Skeletal muscle satellite cell (primary cell): ENCODE measurements at regions not wholly inside any gene's neighbourhood (a gene's known extent, or its start where the extent isn't known, plus 50 kb on each side); places are given as distances from the start of the nearest gene placed in this dataset.
"Not testable (repeated sequence)": the region's sequence is repeated elsewhere in the genome, so short reads cannot be mapped to it uniquely, and the experiment has no call there.

ENCODE experiments used
- H3K27me3 ChIP-seq: 2 replicates; pipeline ENCODE4 v1.7.0; 2013; ENCODE audit warnings: low read length; ENCODE audit not compliant: control insufficient read depth, insufficient read depth
- H3K36me3 ChIP-seq: 2 replicates; pipeline ENCODE4 v1.7.0; 2013; ENCODE audit warnings: mild to moderate bottlenecking, control low read depth, low read length; ENCODE audit not compliant: insufficient read depth
- H3K4me1 ChIP-seq: 2 replicates; pipeline ENCODE4 v1.7.0; 2013; ENCODE audit warnings: low read length; ENCODE audit not compliant: control insufficient read depth, insufficient read depth
- H3K4me2 ChIP-seq: 2 replicates; pipeline ENCODE4 v1.7.0; 2013; ENCODE audit warnings: mild to moderate bottlenecking, low read length
- H3K4me3 ChIP-seq: 2 replicates; pipeline ENCODE4 v1.7.0; 2013; ENCODE audit warnings: low read length
- H3K9ac ChIP-seq: 2 replicates; pipeline ENCODE4 v1.7.0; 2013; ENCODE audit warnings: mild to moderate bottlenecking, low read depth, low read length, moderate library complexity
- H3K9me3 ChIP-seq: replicated peaks from 2 replicates; pipeline ENCODE4 v1.7.0; 2013; ENCODE audit warnings: mild to moderate bottlenecking, control low read depth, low read length

GRCh38 chr15:84360902-84361301, 125.3 kb downstream of the GOLGA6L4 start:
- not testable (repeated sequence) for H3K36me3 ChIP-seq, H3K9ac ChIP-seq, H3K27me3 ChIP-seq, H3K4me2 ChIP-seq, H3K9me3 ChIP-seq, H3K4me1 ChIP-seq, H3K4me3 ChIP-seq

- not testable (repeated sequence) for H3K36me3 ChIP-seq, H3K9ac ChIP-seq, H3K9me3 ChIP-seq, H3K4me1 ChIP-seq, H3K4me3 ChIP-seq, H3K4me2 ChIP-seq, H3K27me3 ChIP-seq
Observed at GRCh38 chr15:84384421-84384820, 148.8 kb downstream of the GOLGA6L4 start.

GRCh38 chr15:84387086-84387485, 151.5 kb downstream of the GOLGA6L4 start:
- Histone ChIP-seq H3K4me1 (no peaks in the 10 kb centered on the region), H3K36me3 (no peaks in the 10 kb centered on the region), H3K27me3 (peaks cover 13% of the 10 kb centered on the region), H3K9me3 (no peaks in the 10 kb centered on the region), H3K4me3 (no peak overlapping the region), H3K4me2 (no peak overlapping the region), H3K9ac (no peak overlapping the region)

- peaks cover 13% of the 10 kb centered on the region for H3K27me3 ChIP-seq
- not testable (repeated sequence) for H3K4me1 ChIP-seq, H3K9ac ChIP-seq, H3K36me3 ChIP-seq, H3K4me2 ChIP-seq, H3K4me3 ChIP-seq, H3K9me3 ChIP-seq
Observed at GRCh38 chr15:84388201-84388600, 152.6 kb downstream of the GOLGA6L4 start.

GRCh38 chr15:84388638-84389037, 153.1 kb downstream of the GOLGA6L4 start:
- not testable (repeated sequence) for H3K36me3 ChIP-seq, H3K4me2 ChIP-seq, H3K9me3 ChIP-seq, H3K4me3 ChIP-seq, H3K4me1 ChIP-seq, H3K9ac ChIP-seq
- H3K27me3 ChIP-seq: peaks cover 13% of the 10 kb centered on the region

GRCh38 chr15:84390324-84390723, 154.8 kb downstream of the GOLGA6L4 start:
- H3K9ac ChIP-seq, H3K4me2 ChIP-seq, H3K4me1 ChIP-seq, H3K36me3 ChIP-seq, H3K9me3 ChIP-seq, H3K4me3 ChIP-seq: not testable (repeated sequence)
- H3K27me3 ChIP-seq: peaks cover 11% of the 10 kb centered on the region

- no peak overlapping the region for H3K4me3 ChIP-seq
- H3K27me3 ChIP-seq: peaks cover 11% of the 10 kb centered on the region
- no peak overlapping the region for H3K4me2 ChIP-seq
- H3K9ac ChIP-seq: no peak overlapping the region
- H3K36me3 ChIP-seq: no peaks in the 10 kb centered on the region
- H3K4me1 ChIP-seq: no peaks in the 10 kb centered on the region
- H3K9me3 ChIP-seq: no peaks in the 10 kb centered on the region
Observed at GRCh38 chr15:84391191-84391590, 155.6 kb downstream of the GOLGA6L4 start.

- not testable (repeated sequence) for H3K4me2 ChIP-seq, H3K9me3 ChIP-seq, H3K36me3 ChIP-seq, H3K4me3 ChIP-seq, H3K9ac ChIP-seq, H3K4me1 ChIP-seq
- peaks cover 11% of the 10 kb centered on the region for H3K27me3 ChIP-seq
Observed at GRCh38 chr15:84392020-84392419, 156.4 kb downstream of the GOLGA6L4 start.

- not testable (repeated sequence) for H3K36me3 ChIP-seq, H3K4me3 ChIP-seq, H3K9me3 ChIP-seq, H3K4me2 ChIP-seq, H3K27me3 ChIP-seq, H3K9ac ChIP-seq, H3K4me1 ChIP-seq
Observed at GRCh38 chr15:84393386-84393936, 157.9 kb downstream of the GOLGA6L4 start.

GRCh38 chr15:84393966-84394365, 158.4 kb downstream of the GOLGA6L4 start:
- H3K4me1 ChIP-seq, H3K9me3 ChIP-seq, H3K36me3 ChIP-seq, H3K27me3 ChIP-seq, H3K9ac ChIP-seq, H3K4me3 ChIP-seq, H3K4me2 ChIP-seq: not testable (repeated sequence)

- H3K4me1 ChIP-seq, H3K27me3 ChIP-seq, H3K4me3 ChIP-seq, H3K9ac ChIP-seq, H3K4me2 ChIP-seq, H3K9me3 ChIP-seq, H3K36me3 ChIP-seq: not testable (repeated sequence)
Observed at GRCh38 chr15:84395384-84395783, 159.8 kb downstream of the GOLGA6L4 start.

- not testable (repeated sequence) for H3K9ac ChIP-seq, H3K4me1 ChIP-seq
Observed at GRCh38 chr15:84395881-84396280, 160.3 kb downstream of the GOLGA6L4 start.

More at GRCh38 chr15:84395881-84396280, 160.3 kb downstream of the GOLGA6L4 start:
- not testable (repeated sequence) for H3K4me3 ChIP-seq, H3K9me3 ChIP-seq, H3K4me2 ChIP-seq, H3K27me3 ChIP-seq, H3K36me3 ChIP-seq
